HG02798 (cell line): ENCODE measurements at regions not wholly inside any gene's neighbourhood (a gene's known extent, or its start where the extent isn't known, plus 50 kb on each side); places are given as distances from the start of the nearest gene placed in this dataset.
A peak's percentile ranks its signal among the peaks of the same experiment; 100 is the strongest.

ENCODE experiments used
- ATAC-seq: cut with Tn5 transposase; IDR thresholded peaks from one replicate; pipeline ENCODE4 v1.9.1; 2021; ENCODE audit warnings: mild to moderate bottlenecking; ENCODE audit not compliant: unreplicated experiment, poor library complexity

DNA sequence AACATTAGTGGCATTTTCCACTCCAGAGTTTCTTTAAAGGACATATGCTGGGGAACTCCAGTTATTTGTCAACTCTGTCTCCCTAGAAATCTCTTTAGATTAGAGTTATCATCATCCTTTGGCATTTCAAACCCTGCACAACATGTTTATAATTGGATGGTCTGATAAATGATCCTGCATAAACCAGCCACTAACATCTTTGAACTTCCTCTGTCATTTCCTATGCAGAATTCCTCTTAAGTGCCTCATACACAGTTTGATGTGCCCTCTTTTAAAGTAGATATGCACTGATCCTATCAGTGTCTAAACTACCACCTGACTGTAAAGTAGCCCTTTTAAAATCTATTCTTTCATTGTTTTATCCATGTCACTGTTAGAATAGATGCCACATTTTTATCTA is 306.3 kb upstream of the IRAK1BP1 start:
- no peak for ATAC-seq

DNA sequence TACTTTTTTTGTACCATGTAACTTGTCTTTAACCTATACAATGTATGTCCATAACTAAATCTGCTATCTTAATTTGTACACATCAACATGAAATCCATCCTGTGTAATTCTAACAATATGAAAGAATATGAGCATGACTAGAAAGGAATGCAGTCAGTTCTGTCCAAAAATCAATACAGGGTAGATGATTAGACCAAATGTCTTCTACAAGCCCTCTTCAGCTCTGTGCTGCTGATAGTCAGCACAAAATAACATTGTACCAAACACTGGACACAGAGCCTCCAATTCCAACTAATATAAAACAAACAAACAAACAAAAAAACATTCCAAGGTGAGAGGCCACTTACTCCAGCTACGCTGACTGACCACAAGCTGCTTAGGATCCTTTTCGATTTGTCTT is 301.4 kb upstream of the IRAK1BP1 start:
- no peak for ATAC-seq

DNA sequence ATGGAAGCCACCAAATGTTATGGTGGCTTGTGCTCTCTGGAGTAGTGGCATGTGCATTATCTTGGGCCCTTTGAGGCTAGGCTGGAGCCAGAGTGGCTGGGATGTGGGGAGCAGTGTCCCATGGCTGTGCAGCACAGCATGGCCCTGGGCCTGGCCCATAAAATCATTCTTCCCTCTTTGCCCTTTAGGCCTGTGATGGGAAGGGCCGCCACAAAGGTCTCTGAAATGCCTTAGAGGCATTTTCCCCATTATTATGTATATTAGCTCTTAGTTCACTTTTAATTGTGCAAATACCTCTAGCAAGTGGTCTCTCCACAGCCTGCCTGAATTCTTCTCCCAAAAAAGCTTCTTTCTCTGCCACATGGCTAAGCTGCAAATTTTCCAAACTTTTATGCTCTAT is 297.3 kb upstream of the IRAK1BP1 start:
- no peak for ATAC-seq

GRCh38 chr6:78577585-78577984 is 289.8 kb upstream of the IRAK1BP1 start:
- ATAC-seq: no peak

GRCh38 chr6:78578430-78578829 is 288.9 kb upstream of the IRAK1BP1 start:
- no peak for ATAC-seq

DNA sequence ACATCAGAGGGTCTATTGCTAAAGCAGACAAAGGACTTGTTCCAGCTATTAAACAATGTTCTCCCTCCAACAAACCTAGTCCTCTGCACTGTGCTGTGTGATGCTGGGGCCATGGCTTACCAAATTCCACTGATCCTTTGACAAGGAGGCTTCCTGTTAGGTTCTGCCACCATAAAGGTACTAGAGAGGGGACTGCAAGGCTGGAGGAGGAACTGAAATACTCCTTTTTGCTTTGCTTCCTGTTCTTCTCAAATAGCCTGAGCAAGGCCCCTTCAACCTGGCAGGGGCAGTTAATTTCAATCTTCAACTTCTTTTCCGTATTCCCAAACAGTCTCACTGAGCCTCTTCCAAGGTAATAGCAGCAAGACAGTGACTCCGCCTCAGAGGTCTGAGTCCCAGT is 286.4 kb upstream of the IRAK1BP1 start:
- peak; percentile 83 for ATAC-seq

DNA sequence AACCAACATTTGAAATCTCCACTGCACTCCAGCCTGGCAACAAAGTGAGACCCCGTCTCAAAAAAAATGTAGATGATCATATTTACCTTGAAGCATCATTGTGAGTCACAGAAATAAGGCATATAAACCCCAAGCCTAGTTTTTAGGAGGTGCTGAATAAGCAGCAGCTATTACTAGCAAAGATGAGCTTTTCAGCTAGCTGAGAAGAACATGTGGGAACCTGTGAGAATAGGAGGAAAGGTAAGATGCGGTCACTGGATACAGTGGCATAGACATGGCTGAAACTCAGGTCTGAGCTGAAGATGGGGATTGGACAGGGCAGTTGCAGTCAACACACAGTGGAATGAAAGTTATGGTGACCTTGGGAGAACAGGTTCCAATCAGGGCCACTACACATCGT is 284.3 kb upstream of the IRAK1BP1 start:
- no peak for ATAC-seq

DNA sequence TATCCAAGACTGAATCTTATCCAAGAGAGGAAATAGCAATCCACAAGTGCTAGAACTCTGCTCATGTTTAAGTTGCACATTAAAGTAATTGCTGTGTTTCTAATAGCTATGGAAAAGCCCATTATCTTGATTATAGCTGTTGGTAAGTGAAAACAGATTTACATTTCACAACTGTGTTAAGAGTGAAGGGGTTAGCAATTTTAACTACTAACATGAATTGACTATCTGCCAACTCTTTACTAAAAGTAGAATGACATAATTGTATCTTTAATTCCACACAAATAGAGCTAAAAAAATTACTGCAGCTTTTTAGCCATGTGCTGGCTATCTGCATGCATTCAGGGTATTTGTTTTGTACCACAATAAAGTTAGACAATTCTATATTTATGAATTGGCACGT is 277.9 kb upstream of the IRAK1BP1 start:
- no peak for ATAC-seq

- ATAC-seq: no peak
Observed at GRCh38 chr6:78593898-78594667, 273.3 kb upstream of the IRAK1BP1 start.

- no peak for ATAC-seq
Observed at GRCh38 chr6:78594668-78595066, 272.7 kb upstream of the IRAK1BP1 start.

- no peak for ATAC-seq
Observed at GRCh38 chr6:78597966-78598365, 269.4 kb upstream of the IRAK1BP1 start.

GRCh38 chr6:78598966-78599365 is 268.4 kb upstream of the IRAK1BP1 start:
- no peak for ATAC-seq

GRCh38 chr6:78599526-78599925 is 267.8 kb upstream of the IRAK1BP1 start:
- no peak for ATAC-seq

- ATAC-seq: no peak
Observed at GRCh38 chr6:78605909-78606446, 261.4 kb upstream of the IRAK1BP1 start.

GRCh38 chr6:78607189-78607588 is 260.2 kb upstream of the IRAK1BP1 start:
- no peak for ATAC-seq

DNA sequence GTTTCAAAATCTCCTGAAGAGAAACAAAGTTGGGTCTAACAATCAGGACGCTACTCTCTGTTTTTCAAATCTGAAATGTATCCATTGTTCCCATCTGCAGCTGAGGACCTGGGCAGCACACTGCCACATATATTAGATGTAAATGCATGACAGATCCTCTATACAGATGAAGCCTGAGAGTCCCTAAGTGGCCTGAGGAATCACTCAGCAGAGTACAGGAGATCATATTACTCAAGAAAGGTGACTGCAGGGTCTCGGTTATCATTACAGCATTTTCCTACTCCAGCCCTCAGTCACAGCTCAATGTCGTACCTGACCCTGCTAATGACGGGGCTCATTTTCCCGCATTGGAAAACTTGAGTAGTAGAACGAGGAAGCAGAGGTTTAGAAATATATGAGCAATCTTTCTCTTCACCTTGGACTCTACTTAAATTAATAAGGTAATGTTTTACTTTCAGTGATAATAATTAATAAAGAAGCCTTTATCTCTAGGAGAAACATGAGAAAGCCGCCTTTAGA is 256.2 kb upstream of the IRAK1BP1 start:
- ATAC-seq: no peak

- no peak for ATAC-seq
Observed at GRCh38 chr6:78611886-78612480, 255.4 kb upstream of the IRAK1BP1 start.

DNA sequence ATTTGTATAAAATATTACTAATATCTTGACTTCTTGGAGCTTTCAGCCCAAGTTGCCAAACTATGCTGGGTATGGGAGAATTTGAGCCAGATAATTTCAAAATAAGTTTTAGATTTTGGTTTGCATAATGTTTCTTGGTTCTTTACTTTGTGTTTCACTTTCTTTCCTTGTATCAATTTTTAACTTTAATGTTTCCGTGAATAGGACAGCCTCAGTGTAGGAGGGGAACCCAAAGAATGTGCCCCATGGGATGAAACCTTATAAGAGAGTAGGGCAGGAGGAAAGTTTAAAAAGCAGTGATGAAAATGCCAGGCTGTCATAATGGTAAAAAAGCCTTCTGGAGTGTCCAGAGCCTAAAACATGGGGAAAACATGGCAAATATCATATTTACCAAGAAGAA is 252.4 kb upstream of the IRAK1BP1 start:
- peak; percentile 71 for ATAC-seq

GRCh38 chr6:78615430-78615904 is 251.9 kb upstream of the IRAK1BP1 start:
- ATAC-seq: peak; percentile 89

GRCh38 chr6:78618970-78619369 is 248.4 kb upstream of the IRAK1BP1 start:
- ATAC-seq: no peak

GRCh38 chr6:78623554-78623953 is 243.8 kb upstream of the IRAK1BP1 start:
- ATAC-seq: no peak
